HEK293 (cell line): ENCODE measurements at regions not wholly inside any gene's neighbourhood (a gene's known extent, or its start where the extent isn't known, plus 50 kb on each side); places are given as distances from the start of the nearest gene placed in this dataset.

ENCODE experiments used
- CTCF ChIP-seq: fragments of 450-650 bp; formaldehyde crosslinking; IDR thresholded peaks from 2 replicates; pipeline ENCODE4 v1.5.1; 2016; ENCODE audit warnings: missing biosample characterization, missing genetic modification characterization
- PBX3 ChIP-seq: sonication (generic); formaldehyde crosslinking; IDR thresholded peaks from 2 replicates; pipeline ENCODE4 v1.8.1; 2022; ENCODE audit warnings: mild to moderate bottlenecking, moderate library complexity, missing genetic modification reagents
- YY1 ChIP-seq: fragments of 450-650 bp; formaldehyde crosslinking; IDR thresholded peaks from 2 replicates; pipeline ENCODE4 v1.5.1; 2018; ENCODE audit warnings: missing biosample characterization, missing genetic modification characterization
- ZNF10 ChIP-seq: fragments of 450-650 bp; formaldehyde crosslinking; IDR thresholded peaks from 2 replicates; pipeline ENCODE4 v1.5.1; 2017; ENCODE audit warnings: missing biosample characterization, missing genetic modification characterization
- ZNF416 ChIP-seq: fragments of 450-650 bp; formaldehyde crosslinking; IDR thresholded peaks from 2 replicates; pipeline ENCODE4 v1.5.1; 2016; ENCODE audit warnings: missing biosample characterization, missing genetic modification characterization
- ZNF549 ChIP-seq: fragments of 450-650 bp; IDR thresholded peaks from 2 replicates; pipeline ENCODE4 v1.5.1; 2018; ENCODE audit warnings: missing biosample characterization, missing genetic modification characterization, mild to moderate bottlenecking, inconsistent platforms, moderate library complexity
- ZNF555 ChIP-seq: fragments of 450-650 bp; formaldehyde crosslinking; conservative IDR thresholded peaks from 2 replicates; pipeline ENCODE4 v1.5.1; 2017; ENCODE audit warnings: missing biosample characterization, mild to moderate bottlenecking, missing genetic modification characterization, inconsistent platforms
- ZNF660 ChIP-seq: fragments of 450-650 bp; IDR thresholded peaks from 2 replicates; pipeline ENCODE4 v1.5.1; 2018; ENCODE audit warnings: missing biosample characterization, mild to moderate bottlenecking, missing genetic modification characterization
- ZNF777 ChIP-seq: fragments of 450-650 bp; formaldehyde crosslinking; IDR thresholded peaks from 2 replicates; pipeline ENCODE4 v1.5.1; 2017; ENCODE audit warnings: missing biosample characterization, missing genetic modification characterization, borderline replicate concordance
- TF ChIP-seq, protein P1 (sequence below): fragments of 450-650 bp; formaldehyde crosslinking; IDR thresholded peaks from 2 replicates; pipeline ENCODE4 v1.5.1; 2017; ENCODE audit warnings: missing biosample characterization, mild to moderate bottlenecking, missing genetic modification characterization, moderate library complexity
- TF ChIP-seq, protein P2 (sequence below): fragments of 450-650 bp; formaldehyde crosslinking; IDR thresholded peaks from 2 replicates; pipeline ENCODE4 v1.5.1; 2016; ENCODE audit warnings: missing biosample characterization, missing genetic modification characterization

DNA sequence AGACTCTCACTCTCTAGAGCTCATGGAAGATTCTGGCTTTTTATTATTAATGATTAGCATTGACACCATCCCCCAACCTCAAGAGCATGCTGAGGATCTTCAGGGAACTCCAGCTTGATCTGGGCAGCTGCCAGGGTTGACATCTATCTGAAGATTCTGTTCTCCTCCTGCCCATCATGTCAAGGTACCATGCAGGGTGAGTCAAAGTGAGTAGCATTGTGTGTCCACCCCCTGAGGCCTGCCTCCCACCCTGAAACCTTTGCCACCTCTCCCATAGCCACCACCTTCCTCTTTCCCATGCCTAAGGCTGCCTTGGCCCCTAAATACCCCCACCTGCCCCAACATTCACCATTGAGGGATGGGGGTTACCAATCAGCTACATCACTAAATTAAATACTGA lies 70.1 kb upstream of the SLCO3A1 start:
- TF ChIP-seq YY1 (tag by site-specific recombination) (no peak), ZNF660 (no peak), ZNF549 (tag by site-specific recombination) (no peak), ZNF416 (tag by site-specific recombination) (no peak), PBX3 (CRISPR knock-in tag) (no peak), ZNF10 (tag by site-specific recombination) (no peak), CTCF (tag by site-specific recombination) (no peak), ZNF777 (tag by site-specific recombination) (no peak), ZNF555 (tag by site-specific recombination) (no peak)
- TF ChIP-seq, protein P1, sequence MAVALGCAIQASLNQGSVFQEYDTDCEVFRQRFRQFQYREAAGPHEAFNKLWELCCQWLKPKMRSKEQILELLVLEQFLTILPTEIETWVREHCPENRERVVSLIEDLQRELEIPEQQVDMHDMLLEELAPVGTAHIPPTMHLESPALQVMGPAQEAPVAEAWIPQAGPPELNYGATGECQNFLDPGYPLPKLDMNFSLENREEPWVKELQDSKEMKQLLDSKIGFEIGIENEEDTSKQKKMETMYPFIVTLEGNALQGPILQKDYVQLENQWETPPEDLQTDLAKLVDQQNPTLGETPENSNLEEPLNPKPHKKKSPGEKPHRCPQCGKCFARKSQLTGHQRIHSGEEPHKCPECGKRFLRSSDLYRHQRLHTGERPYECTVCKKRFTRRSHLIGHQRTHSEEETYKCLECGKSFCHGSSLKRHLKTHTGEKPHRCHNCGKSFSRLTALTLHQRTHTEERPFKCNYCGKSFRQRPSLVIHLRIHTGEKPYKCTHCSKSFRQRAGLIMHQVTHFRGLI (tag by site-specific recombination): no peak
- TF ChIP-seq, protein P2, sequence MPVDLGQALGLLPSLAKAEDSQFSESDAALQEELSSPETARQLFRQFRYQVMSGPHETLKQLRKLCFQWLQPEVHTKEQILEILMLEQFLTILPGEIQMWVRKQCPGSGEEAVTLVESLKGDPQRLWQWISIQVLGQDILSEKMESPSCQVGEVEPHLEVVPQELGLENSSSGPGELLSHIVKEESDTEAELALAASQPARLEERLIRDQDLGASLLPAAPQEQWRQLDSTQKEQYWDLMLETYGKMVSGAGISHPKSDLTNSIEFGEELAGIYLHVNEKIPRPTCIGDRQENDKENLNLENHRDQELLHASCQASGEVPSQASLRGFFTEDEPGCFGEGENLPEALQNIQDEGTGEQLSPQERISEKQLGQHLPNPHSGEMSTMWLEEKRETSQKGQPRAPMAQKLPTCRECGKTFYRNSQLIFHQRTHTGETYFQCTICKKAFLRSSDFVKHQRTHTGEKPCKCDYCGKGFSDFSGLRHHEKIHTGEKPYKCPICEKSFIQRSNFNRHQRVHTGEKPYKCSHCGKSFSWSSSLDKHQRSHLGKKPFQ: no peak
